ENCODE measurements at regions not wholly inside any gene's neighbourhood (a gene's known extent, or its start where the extent isn't known, plus 50 kb on each side); places are given as distances from the start of the nearest gene placed in this dataset.

GRCh38 chr18:10312326-10313015 is 142.0 kb upstream of the APCDD1 start:
- no peak for TF ChIP-seq CTCF (optimal IDR thresholded peaks at IDR 0.05 in 1 of 3, IDR thresholded peaks at IDR 0.05 in 1 of 3, conservative IDR thresholded peaks at IDR 0.05 in 1 of 3; ENCODE audit: extremely low read depth in 1 of 3, insufficient read depth in 2 of 3, low read length in 3 of 3)
- no peak for TF ChIP-seq EZH2 (IDR thresholded peaks at IDR 0.05; ENCODE audit: low read length)

Data from keratinocyte (primary cell).